ENCODE measurements at regions not wholly inside any gene's neighbourhood (a gene's known extent, or its start where the extent isn't known, plus 50 kb on each side); places are given as distances from the start of the nearest gene placed in this dataset.

GRCh38 chr14:97410667-97411620, 613.8 kb downstream of the VRK1 start:
- TF ChIP-seq CTCF (IDR thresholded peaks at IDR 0.05; ENCODE audit: low read depth, low read length): no peak
- POLR2A ChIA-PET: no interaction called here
- no peak overlapping the region for H3K27ac ChIP-seq (ENCODE audit: low read depth, low read length)
- peaks cover 34% of the 10 kb centered on the region for H3K9me3 ChIP-seq (ENCODE audit: control insufficient read depth, insufficient read depth, low read length)
- CTCF ChIA-PET: no interaction called here
- no peak for DNase-seq (ENCODE audit: low read depth, low spot score)
- H3K27me3 ChIP-seq (ENCODE audit: control insufficient read depth, insufficient read depth, low read length): no peaks in the 10 kb centered on the region
- no peak overlapping the region for H3K4me3 ChIP-seq (ENCODE audit: low read depth, low read length)

GRCh38 chr14:97411938-97412612, 614.9 kb downstream of the VRK1 start:
- Histone ChIP-seq H3K4me3 (ENCODE audit: low read depth, low read length) (no peak overlapping the region), H3K27ac (ENCODE audit: low read depth, low read length) (no peak overlapping the region), H3K27me3 (ENCODE audit: control insufficient read depth, insufficient read depth, low read length) (no peaks in the 10 kb centered on the region), H3K9me3 (ENCODE audit: control insufficient read depth, insufficient read depth, low read length) (peaks cover 33% of the 10 kb centered on the region)
- no peak for DNase-seq (ENCODE audit: low read depth, low spot score)
- no peak for TF ChIP-seq CTCF (IDR thresholded peaks at IDR 0.05; ENCODE audit: low read depth, low read length)
- ChIA-PET POLR2A (no interaction called here), CTCF (no interaction called here)

GRCh38 chr14:97413022-97413539, 615.9 kb downstream of the VRK1 start:
- CTCF ChIA-PET: no interaction called here
- POLR2A ChIA-PET: no interaction called here
- Histone ChIP-seq H3K9me3 (ENCODE audit: control insufficient read depth, insufficient read depth, low read length) (peaks cover 34% of the 10 kb centered on the region), H3K4me3 (ENCODE audit: low read depth, low read length) (no peak overlapping the region), H3K27ac (ENCODE audit: low read depth, low read length) (no peak overlapping the region), H3K27me3 (ENCODE audit: control insufficient read depth, insufficient read depth, low read length) (no peaks in the 10 kb centered on the region)
- DNase-seq (ENCODE audit: low read depth, low spot score): no peak
- TF ChIP-seq CTCF (IDR thresholded peaks at IDR 0.05; ENCODE audit: low read depth, low read length): no peak

- peaks cover 31% of the 10 kb centered on the region for H3K9me3 ChIP-seq (ENCODE audit: control insufficient read depth, insufficient read depth, low read length)
- no peak for DNase-seq (ENCODE audit: low read depth, low spot score)
- TF ChIP-seq CTCF (IDR thresholded peaks at IDR 0.05; ENCODE audit: low read depth, low read length): no peak
- ChIA-PET POLR2A (no interaction called here), CTCF (no interaction called here)
- no peaks in the 10 kb centered on the region for H3K27me3 ChIP-seq (ENCODE audit: control insufficient read depth, insufficient read depth, low read length)
- H3K27ac ChIP-seq (ENCODE audit: low read depth, low read length): no peak overlapping the region
- no peak overlapping the region for H3K4me3 ChIP-seq (ENCODE audit: low read depth, low read length)
These were observed 617.0 kb downstream of the VRK1 start for GRCh38 chr14:97413966-97414717.

Data from AG04450 (cell line).